HL-60 (cell line): ENCODE measurements at regions not wholly inside any gene's neighbourhood (a gene's known extent, or its start where the extent isn't known, plus 50 kb on each side); places are given as distances from the start of the nearest gene placed in this dataset.
"Not testable (repeated sequence)": the region's sequence is repeated elsewhere in the genome, so short reads cannot be mapped to it uniquely, and the experiment has no call there.

ENCODE experiments used
- DNase-seq, 2 experiments: peaks; one replicate each; pipeline ENCODE4 v3.0.0-alpha.2; 2010 to 2020; ENCODE audit warnings: low read depth in 1 of 2, low spot score in 1 of 2
- H3K27ac ChIP-seq: fragments of 250-450 bp; sonication (Bioruptor Pico); replicated peaks from 2 replicates; pipeline ENCODE4 v1.5.1; 2020; ENCODE audit warnings: mild to moderate bottlenecking, moderate library complexity
- H3K27me3 ChIP-seq: fragments of 250-450 bp; sonication (Bioruptor Pico); 2 replicates; pipeline ENCODE4 v1.5.1; 2021; ENCODE audit warnings: mild to moderate bottlenecking, moderate library complexity; ENCODE audit not compliant: insufficient read depth, poor library complexity, severe bottlenecking
- H3K4me3 ChIP-seq: replicated peaks from 2 replicates; pipeline ENCODE4 v1.5.1; 2011; ENCODE audit warnings: mild to moderate bottlenecking, control low read depth, low read length; ENCODE audit not compliant: insufficient read depth
- GABPA ChIP-seq: IDR thresholded peaks from 2 replicates; pipeline ENCODE4 v1.6.1; 2012; ENCODE audit warnings: low read depth
- POLR2AphosphoS5 ChIP-seq: IDR thresholded peaks from 2 replicates; pipeline ENCODE4 v1.6.1; 2012; ENCODE audit warnings: low read depth
- SPI1 ChIP-seq: IDR thresholded peaks from 2 replicates; pipeline ENCODE4 v1.6.1; 2012; ENCODE audit warnings: low read depth, mild to moderate bottlenecking, borderline replicate concordance
- TF ChIP-seq, protein P1 (sequence below): IDR thresholded peaks from 2 replicates; pipeline ENCODE4 v1.6.1; 2012; ENCODE audit warnings: low read depth; ENCODE audit not compliant: insufficient replicate concordance
- TF ChIP-seq, protein P2 (sequence below): IDR thresholded peaks from one replicate; pipeline ENCODE4 v1.5.1; 2011; ENCODE audit warnings: low read length, control low read depth, inconsistent platforms; ENCODE audit not compliant: insufficient read depth

DNA sequence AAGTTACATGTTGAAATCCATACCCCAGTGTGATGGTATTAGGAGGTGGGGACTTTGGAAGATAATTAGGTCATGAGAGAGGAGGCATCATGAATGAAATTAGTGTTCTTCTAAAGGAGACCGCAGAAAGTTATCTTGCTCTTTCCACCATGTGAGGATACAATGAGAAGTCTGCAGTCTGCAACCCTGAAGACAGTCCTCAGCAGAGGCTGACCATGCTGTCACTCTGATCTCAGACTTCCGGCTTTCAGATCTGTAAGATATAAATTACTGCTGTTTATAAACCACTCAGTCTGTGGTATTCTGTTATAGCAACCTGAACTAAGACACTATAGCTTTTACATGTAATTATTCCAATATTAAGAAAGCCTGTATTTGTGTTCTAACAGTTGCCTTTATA lies 116.7 kb upstream of the CES5A start:
- no peak overlapping the region for H3K4me3 ChIP-seq
- TF ChIP-seq POLR2AphosphoS5 (no peak), GABPA (no peak), SPI1 (no peak)
- TF ChIP-seq, protein P1, sequence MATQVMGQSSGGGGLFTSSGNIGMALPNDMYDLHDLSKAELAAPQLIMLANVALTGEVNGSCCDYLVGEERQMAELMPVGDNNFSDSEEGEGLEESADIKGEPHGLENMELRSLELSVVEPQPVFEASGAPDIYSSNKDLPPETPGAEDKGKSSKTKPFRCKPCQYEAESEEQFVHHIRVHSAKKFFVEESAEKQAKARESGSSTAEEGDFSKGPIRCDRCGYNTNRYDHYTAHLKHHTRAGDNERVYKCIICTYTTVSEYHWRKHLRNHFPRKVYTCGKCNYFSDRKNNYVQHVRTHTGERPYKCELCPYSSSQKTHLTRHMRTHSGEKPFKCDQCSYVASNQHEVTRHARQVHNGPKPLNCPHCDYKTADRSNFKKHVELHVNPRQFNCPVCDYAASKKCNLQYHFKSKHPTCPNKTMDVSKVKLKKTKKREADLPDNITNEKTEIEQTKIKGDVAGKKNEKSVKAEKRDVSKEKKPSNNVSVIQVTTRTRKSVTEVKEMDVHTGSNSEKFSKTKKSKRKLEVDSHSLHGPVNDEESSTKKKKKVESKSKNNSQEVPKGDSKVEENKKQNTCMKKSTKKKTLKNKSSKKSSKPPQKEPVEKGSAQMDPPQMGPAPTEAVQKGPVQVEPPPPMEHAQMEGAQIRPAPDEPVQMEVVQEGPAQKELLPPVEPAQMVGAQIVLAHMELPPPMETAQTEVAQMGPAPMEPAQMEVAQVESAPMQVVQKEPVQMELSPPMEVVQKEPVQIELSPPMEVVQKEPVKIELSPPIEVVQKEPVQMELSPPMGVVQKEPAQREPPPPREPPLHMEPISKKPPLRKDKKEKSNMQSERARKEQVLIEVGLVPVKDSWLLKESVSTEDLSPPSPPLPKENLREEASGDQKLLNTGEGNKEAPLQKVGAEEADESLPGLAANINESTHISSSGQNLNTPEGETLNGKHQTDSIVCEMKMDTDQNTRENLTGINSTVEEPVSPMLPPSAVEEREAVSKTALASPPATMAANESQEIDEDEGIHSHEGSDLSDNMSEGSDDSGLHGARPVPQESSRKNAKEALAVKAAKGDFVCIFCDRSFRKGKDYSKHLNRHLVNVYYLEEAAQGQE = no peak
- TF ChIP-seq, protein P2, sequence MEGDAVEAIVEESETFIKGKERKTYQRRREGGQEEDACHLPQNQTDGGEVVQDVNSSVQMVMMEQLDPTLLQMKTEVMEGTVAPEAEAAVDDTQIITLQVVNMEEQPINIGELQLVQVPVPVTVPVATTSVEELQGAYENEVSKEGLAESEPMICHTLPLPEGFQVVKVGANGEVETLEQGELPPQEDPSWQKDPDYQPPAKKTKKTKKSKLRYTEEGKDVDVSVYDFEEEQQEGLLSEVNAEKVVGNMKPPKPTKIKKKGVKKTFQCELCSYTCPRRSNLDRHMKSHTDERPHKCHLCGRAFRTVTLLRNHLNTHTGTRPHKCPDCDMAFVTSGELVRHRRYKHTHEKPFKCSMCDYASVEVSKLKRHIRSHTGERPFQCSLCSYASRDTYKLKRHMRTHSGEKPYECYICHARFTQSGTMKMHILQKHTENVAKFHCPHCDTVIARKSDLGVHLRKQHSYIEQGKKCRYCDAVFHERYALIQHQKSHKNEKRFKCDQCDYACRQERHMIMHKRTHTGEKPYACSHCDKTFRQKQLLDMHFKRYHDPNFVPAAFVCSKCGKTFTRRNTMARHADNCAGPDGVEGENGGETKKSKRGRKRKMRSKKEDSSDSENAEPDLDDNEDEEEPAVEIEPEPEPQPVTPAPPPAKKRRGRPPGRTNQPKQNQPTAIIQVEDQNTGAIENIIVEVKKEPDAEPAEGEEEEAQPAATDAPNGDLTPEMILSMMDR = no peak
- no peak for DNase-seq
- H3K27ac ChIP-seq = no peak overlapping the region
- H3K27me3 ChIP-seq = peaks cover 2% of the 10 kb centered on the region

DNA sequence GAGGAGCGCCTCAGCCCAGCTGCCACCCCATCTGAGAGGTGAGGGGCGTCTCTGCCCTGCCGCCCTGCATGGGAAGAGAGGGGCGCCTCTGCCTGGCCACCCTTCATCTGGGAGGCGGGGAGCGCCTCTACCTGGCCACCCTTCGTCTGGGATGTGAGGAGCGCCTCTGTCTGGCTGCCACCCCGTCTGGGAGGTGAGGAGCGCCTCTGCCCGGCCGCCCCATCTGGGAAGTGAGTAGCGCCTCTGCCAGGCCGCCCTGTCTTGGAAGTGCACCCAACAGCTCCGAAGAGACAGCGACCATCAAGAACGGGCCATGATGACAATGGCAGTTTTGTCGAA lies 114.4 kb upstream of the CES5A start:
- no peak for DNase-seq
- Histone ChIP-seq H3K27ac (no peak overlapping the region), H3K27me3 (peaks cover 7% of the 10 kb centered on the region), H3K4me3 (no peak overlapping the region)
- no peak for TF ChIP-seq POLR2AphosphoS5
- TF ChIP-seq, protein P1 = no peak
- TF ChIP-seq, protein P2 = no peak
- no peak for TF ChIP-seq SPI1
- no peak for TF ChIP-seq GABPA

DNA sequence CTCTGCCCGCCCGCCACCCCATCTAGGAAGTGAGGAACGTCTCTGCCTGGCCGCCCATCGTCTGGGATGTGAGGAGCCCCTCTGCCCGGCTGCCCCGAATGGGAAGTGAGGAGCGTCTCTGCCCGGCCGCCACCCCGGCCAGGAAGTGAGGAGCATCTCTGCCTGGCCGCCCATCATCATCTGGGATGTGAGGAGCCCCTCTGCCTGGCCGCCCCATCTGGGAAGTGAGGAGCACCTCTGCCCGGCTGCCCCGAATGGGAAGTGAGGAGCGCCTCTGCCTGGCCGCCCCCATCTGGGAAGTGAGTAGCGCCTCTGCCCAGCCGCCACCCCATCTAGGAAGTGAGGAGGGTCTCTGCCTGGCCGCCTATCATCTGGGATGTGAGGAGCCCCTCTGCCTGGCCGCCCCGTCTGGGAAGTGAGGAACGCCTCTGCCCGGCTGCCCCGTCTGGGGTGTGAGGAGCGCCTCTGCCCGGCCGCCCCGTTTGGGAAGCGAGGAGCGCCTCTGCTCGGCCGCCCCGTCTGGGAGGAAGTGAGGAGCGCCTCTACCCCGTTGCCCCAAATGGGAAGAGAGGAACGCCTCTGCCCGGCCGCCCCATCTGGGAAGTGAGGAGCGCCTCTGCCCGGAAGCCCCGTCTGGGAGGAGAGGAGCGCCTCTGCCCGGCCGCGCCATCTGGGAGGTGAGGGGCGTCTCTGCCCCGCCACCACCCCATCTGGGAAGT lies 113.8 kb upstream of the CES5A start:
- not testable (repeated sequence) for H3K4me3 ChIP-seq, DNase-seq, H3K27me3 ChIP-seq, H3K27ac ChIP-seq

DNA sequence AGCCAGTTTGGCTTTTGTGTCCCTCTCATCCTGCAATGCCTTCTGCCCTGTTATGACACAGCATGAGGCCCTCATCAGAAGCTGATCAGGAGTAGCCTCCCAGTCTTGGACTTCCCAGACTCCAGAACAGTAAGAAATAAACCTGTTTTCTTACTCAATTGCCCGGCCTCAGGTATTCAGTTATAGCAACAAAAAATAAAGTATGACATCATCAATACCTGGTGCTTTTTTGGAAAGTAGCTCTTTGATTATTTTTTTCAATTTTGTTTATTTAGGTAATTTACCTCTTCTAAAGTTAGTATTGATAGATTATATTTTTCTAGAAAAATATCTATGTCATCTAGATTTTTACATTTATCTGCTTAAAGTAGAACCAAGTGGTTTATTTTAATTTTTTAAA lies 112.8 kb upstream of the CES5A start:
- TF ChIP-seq, protein P2 = no peak
- TF ChIP-seq POLR2AphosphoS5 (no peak), GABPA (no peak), SPI1 (no peak)
- TF ChIP-seq, protein P1 = no peak
- no peak for DNase-seq
- H3K4me3 ChIP-seq = no peak overlapping the region

More for the DNA sequence above, 112.8 kb upstream of the CES5A start:
- Histone ChIP-seq H3K27me3 (peaks cover 7% of the 10 kb centered on the region), H3K27ac (no peak overlapping the region)
